ENCODE measurements at regions not wholly inside any gene's neighbourhood (a gene's known extent, or its start where the extent isn't known, plus 50 kb on each side); places are given as distances from the start of the nearest gene placed in this dataset.

DNA sequence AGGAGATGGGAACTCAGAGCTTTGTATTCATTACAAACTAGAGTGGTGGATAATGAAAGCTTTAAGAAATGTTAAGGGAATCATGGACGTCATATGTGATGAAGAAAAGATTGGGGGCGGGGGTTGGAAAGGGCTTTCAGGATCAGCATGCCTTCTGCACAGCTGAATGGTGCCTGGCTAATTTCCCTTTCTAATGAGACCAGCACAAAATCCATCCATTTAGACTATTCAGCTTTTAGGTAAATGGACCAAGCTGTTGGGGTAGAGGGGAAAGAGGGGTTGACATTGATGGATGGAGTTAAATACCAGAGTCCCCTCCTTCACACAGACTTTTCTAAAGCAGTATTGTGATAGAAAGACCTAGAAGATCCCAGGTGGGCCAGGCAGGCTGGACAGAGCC is 737.9 kb upstream of the WWC1 start:
- TF ChIP-seq CTCF (IDR thresholded peaks at IDR 0.05 in 8 of 11, conservative IDR thresholded peaks at IDR 0.05 in 3 of 11), result no peak
- no peak for TF ChIP-seq POLR2A (IDR thresholded peaks at IDR 0.05)
- no peak for TF ChIP-seq POLR2AphosphoS5 (IDR thresholded peaks at IDR 0.05)
